IPS-20b (cell line): ENCODE measurements at regions not wholly inside any gene's neighbourhood (a gene's known extent, or its start where the extent isn't known, plus 50 kb on each side); places are given as distances from the start of the nearest gene placed in this dataset.

ENCODE experiments used
- H3K27ac ChIP-seq: one replicate; pipeline ENCODE4 v1.5.1; 2013; ENCODE audit warnings: low read length
- H3K27me3 ChIP-seq: 2 replicates; pipeline ENCODE4 v1.6.1; 2013; ENCODE audit warnings: mild to moderate bottlenecking, low read length, inconsistent platforms; ENCODE audit not compliant: insufficient read depth
- H3K36me3 ChIP-seq: 2 replicates; pipeline ENCODE4 v1.6.1; 2013; ENCODE audit warnings: low read depth, mild to moderate bottlenecking, inconsistent platforms, low read length, moderate library complexity; ENCODE audit not compliant: insufficient read depth
- H3K4me1 ChIP-seq: 2 replicates; pipeline ENCODE4 v1.6.1; 2013; ENCODE audit warnings: mild to moderate bottlenecking, control low read depth, inconsistent platforms, low read length, moderate library complexity; ENCODE audit not compliant: insufficient read depth
- H3K4me3 ChIP-seq: 2 replicates; pipeline ENCODE4 v1.5.1; 2013; ENCODE audit warnings: mild to moderate bottlenecking, low read length, inconsistent platforms
- H3K9ac ChIP-seq: 2 replicates; pipeline ENCODE4 v1.6.1; 2013; ENCODE audit warnings: low read depth, mild to moderate bottlenecking, inconsistent platforms, low read length, moderate library complexity
- H3K9me3 ChIP-seq: 2 replicates; pipeline ENCODE4 v1.6.1; 2013; ENCODE audit warnings: mild to moderate bottlenecking, low read depth, low read length, inconsistent platforms; ENCODE audit not compliant: insufficient read depth

GRCh38 chr3:180496995-180497394 is 105.0 kb upstream of the TTC14 start:
- H3K9ac ChIP-seq, result no peak overlapping the region
- H3K4me3 ChIP-seq, result no peak overlapping the region
- no peaks in the 10 kb centered on the region for H3K36me3 ChIP-seq
- no peaks in the 10 kb centered on the region for H3K4me1 ChIP-seq
- H3K27me3 ChIP-seq, result no peaks in the 10 kb centered on the region
- no peaks in the 10 kb centered on the region; the same call in 1 of the 2 replicates for H3K9me3 ChIP-seq
- no peak overlapping the region for H3K27ac ChIP-seq

GRCh38 chr3:180516368-180516767 is 85.6 kb upstream of the TTC14 start:
- Histone ChIP-seq H3K36me3 (no peaks in the 10 kb centered on the region), H3K9me3 (no peaks in the 10 kb centered on the region), H3K27ac (no peak overlapping the region), H3K27me3 (no peaks in the 10 kb centered on the region), H3K9ac (no peak overlapping the region), H3K4me1 (no peaks in the 10 kb centered on the region), H3K4me3 (no peak overlapping the region)

GRCh38 chr3:180523040-180523439 is 78.9 kb upstream of the TTC14 start:
- Histone ChIP-seq H3K9me3 (no peaks in the 10 kb centered on the region), H3K4me1 (no peaks in the 10 kb centered on the region), H3K36me3 (no peaks in the 10 kb centered on the region), H3K27me3 (no peaks in the 10 kb centered on the region), H3K9ac (no peak overlapping the region), H3K27ac (no peak overlapping the region), H3K4me3 (no peak overlapping the region)

GRCh38 chr3:180528843-180529242 is 73.1 kb upstream of the TTC14 start:
- Histone ChIP-seq H3K36me3 (no peaks in the 10 kb centered on the region), H3K9me3 (no peaks in the 10 kb centered on the region), H3K27me3 (no peaks in the 10 kb centered on the region), H3K4me3 (no peak overlapping the region), H3K9ac (no peak overlapping the region), H3K27ac (no peak overlapping the region), H3K4me1 (no peaks in the 10 kb centered on the region)

- H3K9me3 ChIP-seq, result no peaks in the 10 kb centered on the region
- H3K4me3 ChIP-seq, result no peak overlapping the region
- no peaks in the 10 kb centered on the region for H3K36me3 ChIP-seq
- no peak overlapping the region for H3K9ac ChIP-seq
- no peak overlapping the region for H3K27ac ChIP-seq
- no peaks in the 10 kb centered on the region for H3K4me1 ChIP-seq
- no peaks in the 10 kb centered on the region for H3K27me3 ChIP-seq
Measured at GRCh38 chr3:180529778-180530177, 72.2 kb upstream of the TTC14 start.

GRCh38 chr3:180530276-180530675 is 71.7 kb upstream of the TTC14 start:
- Histone ChIP-seq H3K4me1 (no peaks in the 10 kb centered on the region), H3K9ac (no peak overlapping the region), H3K4me3 (no peak overlapping the region), H3K27me3 (no peaks in the 10 kb centered on the region), H3K36me3 (no peaks in the 10 kb centered on the region), H3K9me3 (no peaks in the 10 kb centered on the region), H3K27ac (no peak overlapping the region)

GRCh38 chr3:180531303-180532278 is 70.4 kb upstream of the TTC14 start:
- H3K27ac ChIP-seq, result no peak overlapping the region
- no peaks in the 10 kb centered on the region for H3K9me3 ChIP-seq
- H3K4me3 ChIP-seq, result no peak overlapping the region
- no peaks in the 10 kb centered on the region for H3K27me3 ChIP-seq
- no peaks in the 10 kb centered on the region for H3K4me1 ChIP-seq
- H3K9ac ChIP-seq, result no peak overlapping the region
- H3K36me3 ChIP-seq, result no peaks in the 10 kb centered on the region

- H3K36me3 ChIP-seq, result no peaks in the 10 kb centered on the region
- H3K27ac ChIP-seq, result no peak overlapping the region
- no peak overlapping the region for H3K9ac ChIP-seq
- no peak overlapping the region for H3K4me3 ChIP-seq
- no peaks in the 10 kb centered on the region for H3K27me3 ChIP-seq
- H3K9me3 ChIP-seq, result no peaks in the 10 kb centered on the region
- no peaks in the 10 kb centered on the region for H3K4me1 ChIP-seq
Measured at GRCh38 chr3:180534828-180535227, 67.1 kb upstream of the TTC14 start.

GRCh38 chr3:180538493-180538892 is 63.5 kb upstream of the TTC14 start:
- H3K27me3 ChIP-seq, result no peaks in the 10 kb centered on the region
- no peaks in the 10 kb centered on the region for H3K4me1 ChIP-seq
- H3K9ac ChIP-seq, result no peak overlapping the region
- no peaks in the 10 kb centered on the region for H3K9me3 ChIP-seq
- H3K27ac ChIP-seq, result no peak overlapping the region
- no peaks in the 10 kb centered on the region for H3K36me3 ChIP-seq
- no peak overlapping the region for H3K4me3 ChIP-seq

GRCh38 chr3:180543877-180544276 is 58.1 kb upstream of the TTC14 start:
- Histone ChIP-seq H3K4me1 (no peaks in the 10 kb centered on the region), H3K9ac (no peak overlapping the region), H3K27me3 (no peaks in the 10 kb centered on the region), H3K36me3 (no peaks in the 10 kb centered on the region), H3K27ac (no peak overlapping the region), H3K9me3 (no peaks in the 10 kb centered on the region), H3K4me3 (no peak overlapping the region)

GRCh38 chr3:180546863-180547262 is 55.1 kb upstream of the TTC14 start:
- Histone ChIP-seq H3K9me3 (no peaks in the 10 kb centered on the region), H3K27me3 (no peaks in the 10 kb centered on the region), H3K36me3 (no peaks in the 10 kb centered on the region), H3K9ac (no peak overlapping the region), H3K4me3 (no peak overlapping the region), H3K4me1 (no peaks in the 10 kb centered on the region), H3K27ac (no peak overlapping the region)

GRCh38 chr3:180548050-180548449 is 53.9 kb upstream of the TTC14 start:
- Histone ChIP-seq H3K4me3 (no peak overlapping the region), H3K9ac (no peak overlapping the region), H3K27ac (no peak overlapping the region), H3K36me3 (no peaks in the 10 kb centered on the region), H3K4me1 (no peaks in the 10 kb centered on the region), H3K27me3 (no peaks in the 10 kb centered on the region), H3K9me3 (no peaks in the 10 kb centered on the region)
